H1 (cell line): ENCODE measurements at regions not wholly inside any gene's neighbourhood (a gene's known extent, or its start where the extent isn't known, plus 50 kb on each side); places are given as distances from the start of the nearest gene placed in this dataset.

Experiments
- CTCF ChIA-PET: fragments of 300-600 bp; sonication (Branson Sonifier 250); formaldehyde crosslinking; loops from one replicate; lab custom pipeline; 2021; ENCODE audit not compliant: partially characterized antibody; lab: Charles Lee
- POLR2A ChIA-PET: fragments of 300-600 bp; sonication (Branson Sonifier 250); formaldehyde crosslinking; loops from one replicate; lab custom pipeline; 2021; ENCODE audit warnings: inconsistent platforms; ENCODE audit not compliant: partially characterized antibody; lab: Charles Lee
- DNase-seq, 2 experiments: peaks; one replicate each; pipeline versions ENCODE4 v3.0.0 to v3.0.0-alpha.2; 2010 to 2022; ENCODE audit warnings: low spot score in 2 of 2, low read depth in 1 of 2, mixed read lengths in 1 of 2
- FAIRE-seq: peaks from 2 replicates; lab custom pipeline; 2011; peaks lifted over from hg19 to GRCh38; lab: Jason Lieb, UNC
- H2AFZ ChIP-seq: 2 replicates; pipeline ENCODE4 v1.8.1; 2012; ENCODE audit warnings: low read length, inconsistent platforms
- H2AK5ac ChIP-seq: 2 replicates; pipeline ENCODE4 v1.6.1; 2013; ENCODE audit warnings: low read depth, low read length
- H2BK120ac ChIP-seq: replicated peaks from 2 replicates; pipeline ENCODE3; 2013; ENCODE audit warnings: low read depth, low read length, inconsistent platforms
- H2BK12ac ChIP-seq: 2 replicates; pipeline ENCODE4 v1.6.1; 2013; ENCODE audit warnings: low read depth, low read length
- H2BK15ac ChIP-seq: 2 replicates; pipeline ENCODE4 v1.6.1; 2013; ENCODE audit warnings: low read length
- H2BK20ac ChIP-seq: 2 replicates; pipeline ENCODE4 v1.6.1; 2013; ENCODE audit warnings: low read length
- H2BK5ac ChIP-seq: 2 replicates; pipeline ENCODE4 v1.6.1; 2013; ENCODE audit warnings: low read depth, low read length
- H3K14ac ChIP-seq: 2 replicates; pipeline ENCODE4 v1.6.1; 2013; ENCODE audit warnings: inconsistent platforms; ENCODE audit not compliant: insufficient read length
- H3K18ac ChIP-seq: 2 replicates; pipeline ENCODE4 v1.6.1; 2013; ENCODE audit warnings: low read length; ENCODE audit errors: extremely low read depth
- H3K23ac ChIP-seq: 2 replicates; pipeline ENCODE4 v1.6.1; 2013; ENCODE audit warnings: inconsistent platforms; ENCODE audit not compliant: insufficient read length
- H3K23me2 ChIP-seq: 2 replicates; pipeline ENCODE4 v1.6.1; 2013; ENCODE audit warnings: low read depth, low read length
- H3K27ac ChIP-seq: 2 replicates; pipeline ENCODE4 v1.6.1; 2011; ENCODE audit warnings: low read depth, low read length, inconsistent platforms
- H3K27me3 ChIP-seq, 4 experiments: replicated peaks in 1 of 4; 1 replicate in 1 of 4; 2 replicates in 3 of 4; pipeline versions ENCODE4 v1.6.1 to v1.8.1; 2011 to 2013; ENCODE audit warnings: low read length in 3 of 4, mild to moderate bottlenecking in 3 of 4, inconsistent platforms in 2 of 4, mixed read lengths in 2 of 4, moderate library complexity in 1 of 4; ENCODE audit not compliant: control insufficient read depth in 3 of 4, insufficient read depth in 3 of 4; ENCODE audit errors: extremely low read depth in 1 of 4
- H3K36me3 ChIP-seq, 4 experiments: 2 replicates each; pipeline versions ENCODE4 v1.6.1 to v1.8.1; 2011 to 2013; ENCODE audit warnings: mild to moderate bottlenecking in 4 of 4, low read length in 3 of 4, moderate library complexity in 2 of 4, control low read depth in 1 of 4, inconsistent platforms in 1 of 4; ENCODE audit not compliant: insufficient read depth in 4 of 4, control insufficient read depth in 2 of 4
- H3K4ac ChIP-seq: replicated peaks from 2 replicates; pipeline ENCODE3; 2013; ENCODE audit warnings: low read length, low read depth, mixed read lengths, inconsistent platforms; ENCODE audit not compliant: insufficient read length
- H3K4me1 ChIP-seq, 4 experiments: replicated peaks in 1 of 4; 1 replicate in 1 of 4; 2 replicates in 3 of 4; pipeline versions ENCODE4 v1.6.1 to v1.8.1; 2011 to 2013; ENCODE audit warnings: low read length in 3 of 4, inconsistent platforms in 2 of 4, mixed read lengths in 1 of 4; ENCODE audit not compliant: insufficient read depth in 4 of 4, control insufficient read depth in 3 of 4
- H3K4me2 ChIP-seq, 2 experiments: 2 replicates each; pipeline versions ENCODE4 v1.6.1 to v1.8.1; 2011 to 2013; ENCODE audit warnings: low read depth in 2 of 2, low read length in 2 of 2, control low read depth in 1 of 2, inconsistent platforms in 1 of 2, mild to moderate bottlenecking in 1 of 2; ENCODE audit not compliant: insufficient read depth in 1 of 2
- H3K4me3 ChIP-seq, 4 experiments: fragments of 200-600, 300-600 bp in 1 of 4; sonication (generic), shearing (Covaris generic), sonication (Bioruptor Twin) in 1 of 4; 2 replicates each; pipeline versions ENCODE4 v1.5.1 to v1.8.1; 2011 to 2016; ENCODE audit warnings: low read length in 4 of 4, low read depth in 3 of 4, control low read depth in 2 of 4, inconsistent platforms in 2 of 4, mild to moderate bottlenecking in 2 of 4, mixed read lengths in 1 of 4, moderate library complexity in 1 of 4; ENCODE audit not compliant: insufficient read depth in 2 of 4; ENCODE audit errors: extremely low read depth in 1 of 4
- H3K56ac ChIP-seq: replicated peaks from 2 replicates; pipeline ENCODE3; 2013; ENCODE audit warnings: low read depth, mild to moderate bottlenecking, mixed read lengths, low read length, inconsistent platforms; ENCODE audit not compliant: insufficient read length
- H3K79me1 ChIP-seq: 2 replicates; pipeline ENCODE4 v1.6.1; 2013; ENCODE audit warnings: low read depth, low read length, control low read depth
- H3K79me2 ChIP-seq, 2 experiments: 2 replicates each; pipeline versions ENCODE4 v1.6.1 to v1.8.1; 2012 to 2013; ENCODE audit warnings: low read length in 2 of 2, mild to moderate bottlenecking in 2 of 2, inconsistent platforms in 1 of 2; ENCODE audit not compliant: insufficient read depth in 2 of 2, control insufficient read depth in 1 of 2
- H3K9ac ChIP-seq, 4 experiments: replicated peaks in 1 of 4; 1 replicate in 1 of 4; 2 replicates in 3 of 4; pipeline versions ENCODE4 v1.6.1 to v1.8.1; 2011 to 2013; ENCODE audit warnings: low read depth in 3 of 4, low read length in 3 of 4, control low read depth in 2 of 4, mild to moderate bottlenecking in 2 of 4, moderate library complexity in 2 of 4, inconsistent platforms in 1 of 4; ENCODE audit errors: extremely low read depth in 1 of 4
- H3K9me3 ChIP-seq, 2 experiments: 2 replicates each; pipeline versions ENCODE4 v1.6.1 to v1.8.1; 2012 to 2013; ENCODE audit warnings: mild to moderate bottlenecking in 2 of 2, moderate library complexity in 2 of 2, control low read depth in 1 of 2, inconsistent platforms in 1 of 2, low read depth in 1 of 2, low read length in 1 of 2, mixed read lengths in 1 of 2; ENCODE audit not compliant: insufficient read depth in 2 of 2
- H4K20me1 ChIP-seq, 2 experiments: replicated peaks in 1 of 2; 2 replicates each; pipeline versions ENCODE3 to v1.8.1; 2011 to 2013; ENCODE audit warnings: inconsistent platforms in 2 of 2, low read length in 2 of 2, mild to moderate bottlenecking in 1 of 2; ENCODE audit not compliant: insufficient read depth in 2 of 2, control insufficient read depth in 1 of 2
- H4K5ac ChIP-seq: 2 replicates; pipeline ENCODE4 v1.6.1; 2013; ENCODE audit warnings: low read length, low read depth, mixed read lengths, inconsistent platforms; ENCODE audit not compliant: insufficient read length
- H4K8ac ChIP-seq: 2 replicates; pipeline ENCODE4 v1.8.0; 2013; ENCODE audit warnings: mild to moderate bottlenecking, moderate library complexity, low read length, inconsistent platforms; ENCODE audit not compliant: insufficient read depth; ENCODE audit errors: extremely low read depth
- H4K91ac ChIP-seq: replicated peaks from 2 replicates; pipeline ENCODE3; 2013; ENCODE audit warnings: low read length, mixed read lengths, inconsistent platforms; ENCODE audit not compliant: insufficient read length
- ATF2 ChIP-seq: IDR thresholded peaks from 2 replicates; pipeline ENCODE4 v1.6.1; 2012; ENCODE audit warnings: low read length, inconsistent platforms
- BACH1 ChIP-seq: IDR thresholded peaks from 2 replicates; pipeline ENCODE4 v1.6.1; 2012; ENCODE audit warnings: low read length, improper control_type of control experiment
- BCL11A ChIP-seq, 2 experiments: IDR thresholded peaks; one replicate each; pipeline ENCODE4 v1.6.1; 2011; ENCODE audit warnings: low read depth in 2 of 2, low read length in 2 of 2, mild to moderate bottlenecking in 2 of 2
- CEBPB ChIP-seq: IDR thresholded peaks from 2 replicates; pipeline ENCODE4 v1.6.1; 2012; ENCODE audit warnings: low read depth, low read length
- E2F6 ChIP-seq: IDR thresholded peaks from 2 replicates; pipeline ENCODE4 v1.6.1; 2012; ENCODE audit warnings: inconsistent platforms
- EZH2 ChIP-seq: fragments of 200-600 bp; sonication (generic); IDR thresholded peaks from 2 replicates; pipeline ENCODE4 v1.7.1; 2012; ENCODE audit warnings: low read depth, mild to moderate bottlenecking, moderate library complexity, low read length, inconsistent platforms; ENCODE audit not compliant: severe bottlenecking
- FOSL1 ChIP-seq: IDR thresholded peaks from 2 replicates; pipeline ENCODE4 v1.6.1; 2011; ENCODE audit warnings: mild to moderate bottlenecking, low read depth, low read length, moderate library complexity; ENCODE audit not compliant: insufficient read depth
- HDAC2 ChIP-seq, 2 experiments: fragments of 300-600 bp in 1 of 2; sonication (generic) in 1 of 2; IDR thresholded peaks; 2 replicates each; pipeline ENCODE4 v1.6.1; 2011 to 2012; ENCODE audit warnings: low read depth in 2 of 2, low read length in 2 of 2, mild to moderate bottlenecking in 2 of 2, moderate library complexity in 2 of 2, borderline replicate concordance in 1 of 2, inconsistent platforms in 1 of 2
- KDM4A ChIP-seq: IDR thresholded peaks from one replicate; pipeline ENCODE4 v1.7.1; 2012; ENCODE audit warnings: low read depth, mild to moderate bottlenecking, moderate library complexity, low read length, inconsistent platforms; ENCODE audit not compliant: severe bottlenecking
- RFX5 ChIP-seq: IDR thresholded peaks from 2 replicates; pipeline ENCODE4 v1.6.1; 2011; ENCODE audit warnings: low read depth, low read length, improper control_type of control experiment, borderline replicate concordance
- RNF2 ChIP-seq: fragments of 200-900, 300-1000 bp; sonication (generic); IDR thresholded peaks from 2 replicates; pipeline ENCODE4 v1.7.1; 2016; ENCODE audit warnings: borderline replicate concordance, low read depth, mild to moderate bottlenecking, antibody characterized with exemption, low read length; ENCODE audit not compliant: poor library complexity, severe bottlenecking; ENCODE audit errors: missing control alignments
- SP4 ChIP-seq: IDR thresholded peaks from 2 replicates; pipeline ENCODE4 v1.6.1; 2012; ENCODE audit warnings: low read length, inconsistent platforms
- whole genome bisulfite sequencing, 2 experiments: shearing (Covaris generic) in 1 of 2; methylation state at CpG; one replicate each; pipeline versions ENCODE4 v1.1.6 to v1.1.7; 2013 to 2015; ENCODE audit warnings: low lambda C conversion rate in 2 of 2, mixed read lengths in 2 of 2, inconsistent platforms in 1 of 2, low coverage in 1 of 2, missing lambda C conversion rate in 1 of 2; ENCODE audit not compliant: insufficient replicate concordance in 2 of 2, insufficient coverage in 1 of 2, insufficient read length in 1 of 2; ENCODE audit errors: extremely low coverage in 1 of 2, missing lambda C conversion rate in 1 of 2; 5-methylcytosine and 5-hydroxymethylcytosine counted together

GRCh38 chr7:156145996-156146395, 333.7 kb upstream of the SHH start:
- H3K14ac ChIP-seq: no peak overlapping the region
- H3K79me2 ChIP-seq: no peaks in the 10 kb centered on the region
- no peaks in the 10 kb centered on the region for H3K36me3 ChIP-seq
- DNase-seq: no peak
- H3K9ac ChIP-seq: no peak overlapping the region
- 88% methylated on average over 8 of the region's 8 CpGs; no CpG with 5 or more reads in 1 of the 2 experiments for WGBS, 2 experiments
- H2BK120ac ChIP-seq: no peak overlapping the region
- H3K4me2 ChIP-seq: no peak overlapping the region
- H3K18ac ChIP-seq: no peak overlapping the region
- no peaks in the 10 kb centered on the region for H4K20me1 ChIP-seq
- no peak overlapping the region for H2BK15ac ChIP-seq
- CTCF ChIA-PET: interaction anchor here (0.6 kb wide), 1 partner anchor 18 kb away, joined by 3 read pairs; no protein-coding TSS in a partner anchor
- POLR2A ChIA-PET: no interaction called here
- H3K23me2 ChIP-seq: no peaks in the 10 kb centered on the region
- H3K79me1 ChIP-seq: no peaks in the 10 kb centered on the region
- FAIRE-seq: no peak
- H4K8ac ChIP-seq: no peak overlapping the region
- H4K5ac ChIP-seq: no peak overlapping the region
- H2BK12ac ChIP-seq: no peak overlapping the region
- H3K4ac ChIP-seq: no peak overlapping the region
- H2BK20ac ChIP-seq: no peak overlapping the region
- no peaks in the 10 kb centered on the region for H3K4me1 ChIP-seq
- H3K27me3 ChIP-seq: no peaks in the 10 kb centered on the region
- H4K91ac ChIP-seq: no peak overlapping the region
- no peak overlapping the region for H3K23ac ChIP-seq
- no peak overlapping the region for H2AFZ ChIP-seq
- no peak overlapping the region for H2AK5ac ChIP-seq
- H3K4me3 ChIP-seq: no peak overlapping the region
- no peaks in the 10 kb centered on the region for H3K9me3 ChIP-seq
- no peak overlapping the region for H3K27ac ChIP-seq
- H2BK5ac ChIP-seq: no peak overlapping the region
- no peak overlapping the region for H3K56ac ChIP-seq
- TF ChIP-seq BCL11A (IDR thresholded peaks at IDR 0.05; ENCODE audit: low read depth in 2 of 2, low read length in 2 of 2): no peak
- no peak for TF ChIP-seq FOSL1
- no peak for TF ChIP-seq ATF2
- no peak for TF ChIP-seq E2F6
- no peak for TF ChIP-seq RNF2
- no peak for TF ChIP-seq HDAC2 (IDR thresholded peaks at IDR 0.05; ENCODE audit: borderline replicate concordance in 1 of 2, low read depth in 2 of 2, low read length in 2 of 2)
- no peak for TF ChIP-seq BACH1
- no peak for TF ChIP-seq KDM4A
- TF ChIP-seq SP4: no peak
- no peak for TF ChIP-seq CEBPB
- no peak for TF ChIP-seq EZH2
- TF ChIP-seq RFX5: no peak
